ENCODE measurements at regions not wholly inside any gene's neighbourhood (a gene's known extent, or its start where the extent isn't known, plus 50 kb on each side); places are given as distances from the start of the nearest gene placed in this dataset.
"Not testable (repeated sequence)": the region's sequence is repeated elsewhere in the genome, so short reads cannot be mapped to it uniquely, and the experiment has no call there.

DNA sequence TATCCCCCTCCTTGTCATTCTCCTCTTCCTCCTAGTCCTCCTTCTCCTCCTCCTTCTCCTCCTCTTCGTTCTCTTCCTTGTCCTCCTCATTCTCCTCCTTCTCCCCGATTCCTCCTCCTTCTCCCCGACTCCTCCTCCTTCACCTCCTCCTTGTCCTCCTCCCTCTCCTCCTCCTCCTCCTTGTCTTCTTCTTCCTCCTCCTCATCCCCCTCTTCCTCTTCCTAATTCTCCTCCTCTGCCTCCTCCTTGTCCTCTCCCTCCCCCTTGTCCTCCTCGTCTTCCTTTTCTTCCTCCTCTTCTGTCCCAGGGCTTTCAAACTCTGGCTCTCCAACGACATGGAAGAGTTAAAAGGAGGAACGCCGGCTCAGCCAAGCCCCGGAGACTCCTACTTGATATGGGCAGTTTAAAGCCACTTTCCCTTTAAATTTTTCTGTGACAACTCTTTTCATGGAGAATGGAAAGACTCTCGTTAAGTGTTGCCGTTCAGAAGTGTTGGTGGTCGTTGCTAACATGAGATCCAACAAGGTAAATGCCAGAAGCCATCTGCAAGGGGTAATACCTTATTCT, 115.5 kb upstream of the FAM20C start:
- TF ChIP-seq, protein P1, sequence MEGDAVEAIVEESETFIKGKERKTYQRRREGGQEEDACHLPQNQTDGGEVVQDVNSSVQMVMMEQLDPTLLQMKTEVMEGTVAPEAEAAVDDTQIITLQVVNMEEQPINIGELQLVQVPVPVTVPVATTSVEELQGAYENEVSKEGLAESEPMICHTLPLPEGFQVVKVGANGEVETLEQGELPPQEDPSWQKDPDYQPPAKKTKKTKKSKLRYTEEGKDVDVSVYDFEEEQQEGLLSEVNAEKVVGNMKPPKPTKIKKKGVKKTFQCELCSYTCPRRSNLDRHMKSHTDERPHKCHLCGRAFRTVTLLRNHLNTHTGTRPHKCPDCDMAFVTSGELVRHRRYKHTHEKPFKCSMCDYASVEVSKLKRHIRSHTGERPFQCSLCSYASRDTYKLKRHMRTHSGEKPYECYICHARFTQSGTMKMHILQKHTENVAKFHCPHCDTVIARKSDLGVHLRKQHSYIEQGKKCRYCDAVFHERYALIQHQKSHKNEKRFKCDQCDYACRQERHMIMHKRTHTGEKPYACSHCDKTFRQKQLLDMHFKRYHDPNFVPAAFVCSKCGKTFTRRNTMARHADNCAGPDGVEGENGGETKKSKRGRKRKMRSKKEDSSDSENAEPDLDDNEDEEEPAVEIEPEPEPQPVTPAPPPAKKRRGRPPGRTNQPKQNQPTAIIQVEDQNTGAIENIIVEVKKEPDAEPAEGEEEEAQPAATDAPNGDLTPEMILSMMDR (IDR thresholded peaks at IDR 0.05 in 2 of 3, conservative IDR thresholded peaks at IDR 0.05 in 1 of 3; ENCODE audit: borderline replicate concordance in 1 of 3, insufficient read depth in 1 of 3, low read depth in 2 of 3, low read length in 2 of 3): not testable (repeated sequence)
- TF ChIP-seq JUND (IDR thresholded peaks at IDR 0.05); POLR2AphosphoS5 (IDR thresholded peaks at IDR 0.05; ENCODE audit: low read depth, low read length); RAD21 (IDR thresholded peaks at IDR 0.05; ENCODE audit: low read depth); SP1 (IDR thresholded peaks at IDR 0.05; ENCODE audit: low read depth); YY1 (IDR thresholded peaks at IDR 0.05; ENCODE audit: extremely low read depth, insufficient replicate concordance, low read depth, low read length); EZH2phosphoT487 (IDR thresholded peaks at IDR 0.05; ENCODE audit: borderline replicate concordance); TCF7L2 (IDR thresholded peaks at IDR 0.05; ENCODE audit: borderline replicate concordance, extremely low read depth, insufficient read depth, insufficient read length); POLR2A (IDR thresholded peaks at IDR 0.05; ENCODE audit: borderline replicate concordance, extremely low read depth, insufficient read depth, insufficient read length): not testable (repeated sequence)
